ENCODE measurements at regions not wholly inside any gene's neighbourhood (a gene's known extent, or its start where the extent isn't known, plus 50 kb on each side); places are given as distances from the start of the nearest gene placed in this dataset.

DNA sequence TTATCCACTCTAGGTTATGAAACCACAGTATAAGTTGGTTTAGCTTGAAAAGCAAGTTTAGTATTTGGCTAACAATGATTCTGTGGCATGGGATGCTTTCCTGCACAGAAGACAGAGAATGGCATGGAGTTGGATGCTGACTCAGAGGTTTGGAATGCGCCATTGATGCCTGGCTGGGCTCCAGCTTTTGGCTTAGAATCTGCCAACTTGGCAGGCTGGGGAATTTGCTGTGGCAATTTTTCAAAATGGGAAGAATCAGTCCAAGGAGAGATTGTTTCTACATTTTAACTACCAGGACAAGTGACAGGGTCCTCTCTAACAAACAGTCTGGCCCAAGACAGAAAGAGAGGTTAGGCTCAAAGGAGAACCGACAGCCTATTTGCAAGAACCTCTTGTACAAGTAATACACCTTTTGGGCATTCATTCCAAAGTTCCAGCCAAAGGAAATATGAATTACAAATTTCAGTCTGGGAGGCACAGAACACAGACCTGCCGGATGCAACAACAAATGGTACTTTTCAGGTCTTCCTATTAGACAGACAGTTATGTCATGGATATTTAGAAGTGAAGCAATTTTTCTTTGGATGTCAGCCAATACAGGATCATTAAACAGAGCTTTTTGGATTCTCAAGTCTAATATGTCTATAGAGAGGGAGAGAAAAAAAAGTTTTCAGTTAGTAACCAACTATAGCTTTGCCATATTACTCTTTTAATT, 1027.7 kb downstream of the TMEM182 start:
- intact Hi-C loops (cut with DNase I; ENCODE audit: low total_unique reads), result no loop called here
- Histone ChIP-seq H3K27ac (no peak overlapping the region), H3K27me3 (replicated peaks in 1 of 7) (no peaks in the 10 kb centered on the region), H3K4me3 (no peak overlapping the region), H3K36me3 (no peaks in the 10 kb centered on the region), H3K4me1 (no peaks in the 10 kb centered on the region), H3K9me3 (peaks cover 0 to 28% (median 4%) of the 10 kb centered on the region in 8 donors)
- DNase-seq, result no peak
- TF ChIP-seq POLR2AphosphoS5 (IDR thresholded peaks at IDR 0.05) (no peak), POLR2A (IDR thresholded peaks at IDR 0.05) (no peak), CTCF (IDR thresholded peaks at IDR 0.05 in 8 of 11, conservative IDR thresholded peaks at IDR 0.05 in 3 of 11) (no peak)
- 62 to 71% (median 70%) methylated on average over 3 of the region's 3 CpGs for WGBS, 5 donors

DNA sequence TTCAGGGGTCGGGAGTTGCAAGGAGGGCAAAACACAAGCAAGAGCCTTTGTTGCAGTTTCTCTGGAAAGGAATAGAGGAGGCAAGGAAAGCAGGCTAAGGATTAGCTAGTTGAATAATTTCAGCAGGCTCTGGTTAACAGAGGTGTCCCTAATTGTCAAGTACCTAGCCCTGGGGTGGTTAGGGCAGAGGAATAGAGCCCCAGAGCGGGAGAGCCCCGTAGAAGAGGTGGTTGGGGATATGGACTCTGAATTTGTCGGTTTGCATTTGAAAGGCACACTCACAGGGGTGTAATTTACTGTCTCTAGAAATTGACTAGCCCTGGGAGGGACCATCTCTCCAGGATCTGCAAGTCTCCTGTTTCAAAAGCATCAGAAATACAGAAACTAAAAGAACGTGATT, 1030.2 kb downstream of the TMEM182 start:
- no peak overlapping the region for H3K4me3 ChIP-seq
- WGBS, 5 donors, result 28 to 42% (median 31%) methylated on average over 5 of the region's 5 CpGs
- no peaks in the 10 kb centered on the region for H3K36me3 ChIP-seq
- DNase-seq, result no peak
- H3K27ac ChIP-seq, result no peak overlapping the region
- H3K27me3 ChIP-seq (replicated peaks in 1 of 7), result no peaks in the 10 kb centered on the region
- intact Hi-C loops (cut with DNase I; ENCODE audit: low total_unique reads), result no loop called here
- H3K4me1 ChIP-seq, result no peaks in the 10 kb centered on the region
- H3K9me3 ChIP-seq, result peaks cover 0 to 28% (median 6%) of the 10 kb centered on the region in 8 donors
- TF ChIP-seq CTCF (IDR thresholded peaks at IDR 0.05 in 8 of 11, conservative IDR thresholded peaks at IDR 0.05 in 3 of 11) (no peak), POLR2A (IDR thresholded peaks at IDR 0.05) (no peak), POLR2AphosphoS5 (IDR thresholded peaks at IDR 0.05) (no peak)

DNA sequence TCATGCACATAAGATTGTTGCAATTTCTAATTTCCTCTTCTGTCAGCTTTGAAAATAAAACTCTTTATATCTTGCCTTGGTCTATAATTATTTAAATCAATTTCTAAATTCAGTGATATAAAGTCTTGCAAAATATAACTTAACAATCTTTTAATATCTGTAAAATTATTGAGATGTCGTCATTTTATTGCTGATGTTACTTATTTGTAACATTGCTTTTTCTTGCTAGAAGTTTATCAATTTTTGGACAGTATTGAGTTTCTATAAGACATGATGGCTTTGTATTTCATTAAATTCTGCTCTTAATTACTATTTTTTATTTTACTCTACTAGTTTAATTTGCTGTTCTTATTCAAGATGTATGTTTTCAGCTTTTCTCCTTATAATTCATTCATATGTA, 1036.5 kb downstream of the TMEM182 start:
- H3K9me3 ChIP-seq, result peaks cover 0 to 32% (median 7%) of the 10 kb centered on the region in 8 donors
- no peak overlapping the region for H3K27ac ChIP-seq
- H3K4me1 ChIP-seq, result no peaks in the 10 kb centered on the region
- TF ChIP-seq POLR2AphosphoS5 (IDR thresholded peaks at IDR 0.05) (no peak), POLR2A (IDR thresholded peaks at IDR 0.05) (no peak), CTCF (IDR thresholded peaks at IDR 0.05 in 8 of 11, conservative IDR thresholded peaks at IDR 0.05 in 3 of 11) (no peak)
- no peak overlapping the region for H3K4me3 ChIP-seq
- no peaks in the 10 kb centered on the region for H3K27me3 ChIP-seq (replicated peaks in 1 of 7)
- intact Hi-C loops (cut with DNase I; ENCODE audit: low total_unique reads), result no loop called here
- H3K36me3 ChIP-seq, result no peaks in the 10 kb centered on the region
- 82 to 90% (median 84%) methylated on average over 1 of the region's 1 CpG for WGBS, 5 donors
- no peak for DNase-seq

DNA sequence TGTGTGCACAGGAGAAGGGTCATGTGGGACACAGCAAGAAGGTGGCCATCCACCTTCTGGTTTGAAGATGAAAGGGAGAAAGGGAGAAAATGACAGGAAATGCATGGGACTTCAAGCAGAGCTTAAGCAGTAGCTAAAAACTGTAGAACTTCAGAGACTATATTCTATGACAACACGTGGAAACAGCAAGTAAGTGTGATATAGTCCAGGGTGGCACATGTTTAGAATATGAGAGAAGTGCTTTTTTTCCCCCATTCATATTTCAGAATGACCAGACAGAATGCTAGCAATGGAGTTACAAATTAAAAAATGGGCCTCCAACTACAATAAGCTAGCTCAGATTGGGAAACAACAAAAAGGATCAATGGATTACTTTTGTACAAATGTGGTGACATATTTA, 1042.2 kb downstream of the TMEM182 start:
- intact Hi-C loops (cut with DNase I; ENCODE audit: low total_unique reads), result no loop called here
- Histone ChIP-seq H3K4me3 (no peak overlapping the region), H3K27me3 (replicated peaks in 1 of 7) (no peaks in the 10 kb centered on the region), H3K27ac (no peak overlapping the region), H3K36me3 (no peaks in the 10 kb centered on the region), H3K9me3 (peaks cover 0 to 38% (median 5%) of the 10 kb centered on the region in 8 donors), H3K4me1 (no peaks in the 10 kb centered on the region)
- 27 to 56% (median 46%) methylated on average over 1 of the region's 1 CpG for whole genome bisulfite sequencing, 5 donors
- no peak for DNase-seq
- TF ChIP-seq CTCF (IDR thresholded peaks at IDR 0.05 in 8 of 11, conservative IDR thresholded peaks at IDR 0.05 in 3 of 11) (no peak), POLR2AphosphoS5 (IDR thresholded peaks at IDR 0.05) (no peak), POLR2A (IDR thresholded peaks at IDR 0.05) (no peak)

Measured in spleen (tissue), 11 donors.